GM18858 (cell line): ENCODE measurements at regions not wholly inside any gene's neighbourhood (a gene's known extent, or its start where the extent isn't known, plus 50 kb on each side); places are given as distances from the start of the nearest gene placed in this dataset.
"Not testable (repeated sequence)": the region's sequence is repeated elsewhere in the genome, so short reads cannot be mapped to it uniquely, and the experiment has no call there.

Experiments used
- ATAC-seq: cut with Tn5 transposase; IDR thresholded peaks from one replicate; pipeline ENCODE4 v1.9.1; 2021; ENCODE audit not compliant: unreplicated experiment

GRCh38 chr14:28635387-28635786 lies 131.2 kb upstream of the FOXG1 start:
- no peak for ATAC-seq

DNA sequence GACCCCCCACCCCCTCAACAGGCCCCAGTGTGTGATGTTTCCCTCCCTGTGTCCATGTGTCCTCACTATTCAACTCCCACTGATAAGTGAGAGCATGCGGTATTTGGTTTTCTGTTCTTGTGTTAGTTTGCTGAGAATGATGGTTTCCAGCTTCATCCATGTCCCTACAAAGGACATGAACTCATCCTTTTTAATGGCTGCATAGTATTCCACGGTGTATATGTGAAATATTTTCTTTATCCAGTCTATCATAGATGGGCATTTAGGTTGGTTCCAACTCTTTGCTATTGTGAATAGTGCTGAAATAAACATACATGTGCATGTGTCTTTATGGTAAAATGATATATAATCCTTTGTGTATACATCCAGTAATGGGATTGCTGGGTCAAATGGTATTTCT lies 130.8 kb upstream of the FOXG1 start:
- ATAC-seq: not testable (repeated sequence)

DNA sequence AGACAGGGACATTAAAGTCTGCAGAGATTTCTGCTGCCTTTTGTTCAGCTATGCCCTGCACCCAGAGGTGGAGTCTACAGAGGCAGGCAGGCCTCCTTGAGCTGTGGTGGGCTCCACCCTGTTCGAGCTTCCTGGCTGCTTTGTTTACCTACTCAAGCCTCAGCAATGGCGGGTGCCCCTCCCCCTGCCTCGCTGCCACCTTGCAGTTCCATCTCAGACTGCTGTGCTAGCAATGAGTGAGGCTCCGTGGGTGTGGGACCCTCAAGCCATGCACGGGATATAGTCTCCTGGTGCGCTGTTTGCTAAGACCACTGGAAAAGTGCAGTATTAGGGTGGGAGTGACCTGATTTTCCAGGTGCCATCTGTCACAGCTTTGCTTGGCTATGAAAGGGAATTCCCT lies 125.4 kb upstream of the FOXG1 start:
- ATAC-seq: not testable (repeated sequence)

DNA sequence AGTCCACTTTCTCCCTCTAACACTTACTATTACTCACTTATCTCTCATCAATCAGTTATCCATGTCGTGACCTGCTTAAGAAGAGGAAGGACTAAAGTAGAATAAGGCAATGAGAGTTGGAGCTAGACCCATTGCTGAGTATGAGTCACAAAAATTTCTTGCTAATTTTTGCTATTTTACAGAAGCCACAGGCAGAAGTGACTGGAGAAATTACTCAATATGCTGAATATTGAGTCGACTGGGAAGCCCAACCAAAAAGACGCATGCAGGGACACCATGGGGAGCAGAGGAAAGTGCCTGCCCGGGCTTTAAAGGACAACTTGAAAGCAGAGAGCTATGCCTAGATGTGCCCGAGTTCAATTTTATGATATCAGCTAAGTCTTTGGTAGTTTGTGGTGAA lies 115.4 kb upstream of the FOXG1 start:
- no peak for ATAC-seq

- ATAC-seq: no peak
Observed at GRCh38 chr14:28652782-28653181, 113.8 kb upstream of the FOXG1 start.

GRCh38 chr14:28653521-28653920 lies 113.1 kb upstream of the FOXG1 start:
- ATAC-seq: no peak

- no peak for ATAC-seq
Observed at GRCh38 chr14:28656704-28657255, 109.8 kb upstream of the FOXG1 start.

DNA sequence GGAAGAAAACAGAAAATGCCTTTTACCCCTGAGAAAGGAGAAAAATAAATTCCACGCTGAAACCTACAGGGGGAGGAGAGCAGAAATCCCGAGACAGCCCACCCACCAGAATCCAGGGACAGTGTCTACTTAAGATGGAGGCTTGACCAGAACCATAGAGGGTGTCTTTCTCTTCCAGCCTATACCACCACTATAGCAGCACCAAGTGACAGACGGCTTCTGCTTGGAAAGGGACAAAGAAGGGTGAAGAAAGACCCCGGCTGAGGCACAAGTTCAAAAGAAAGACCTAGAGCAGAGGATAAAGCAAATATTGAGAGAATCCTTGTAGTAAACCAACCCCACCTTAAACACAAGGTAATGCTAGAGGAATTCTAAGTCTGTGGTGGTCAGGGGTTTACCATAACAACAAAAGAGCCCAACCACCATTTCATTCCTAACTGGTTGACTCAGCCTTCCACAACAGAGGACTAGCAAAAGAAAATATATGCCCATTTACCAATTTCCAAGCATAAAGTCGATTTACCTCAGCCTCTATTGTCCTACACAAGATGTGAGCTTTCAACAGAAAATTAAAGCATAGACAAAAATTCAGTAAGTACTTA lies 105.3 kb upstream of the FOXG1 start:
- ATAC-seq: no peak

- no peak for ATAC-seq
Observed at GRCh38 chr14:28666961-28667360, 99.6 kb upstream of the FOXG1 start.

DNA sequence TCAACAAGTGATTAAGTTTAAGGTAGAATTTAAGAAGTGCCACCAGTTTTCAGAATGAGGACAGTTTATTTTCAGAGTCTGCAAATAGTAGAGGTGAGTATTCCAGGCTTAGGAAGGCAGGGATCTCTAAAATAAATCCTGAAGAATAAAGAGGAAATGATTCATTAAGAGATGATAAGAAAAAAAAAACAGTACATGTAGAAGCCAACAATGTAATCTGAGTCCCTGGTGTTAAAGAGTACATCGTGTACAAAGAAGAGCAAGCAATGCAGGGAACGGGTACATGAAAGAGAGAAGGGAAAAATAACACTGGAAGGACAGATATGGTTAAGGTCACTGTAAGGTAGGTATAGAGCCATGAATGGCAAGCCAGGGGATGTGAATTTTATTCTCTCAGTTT lies 95.2 kb upstream of the FOXG1 start:
- ATAC-seq: no peak

DNA sequence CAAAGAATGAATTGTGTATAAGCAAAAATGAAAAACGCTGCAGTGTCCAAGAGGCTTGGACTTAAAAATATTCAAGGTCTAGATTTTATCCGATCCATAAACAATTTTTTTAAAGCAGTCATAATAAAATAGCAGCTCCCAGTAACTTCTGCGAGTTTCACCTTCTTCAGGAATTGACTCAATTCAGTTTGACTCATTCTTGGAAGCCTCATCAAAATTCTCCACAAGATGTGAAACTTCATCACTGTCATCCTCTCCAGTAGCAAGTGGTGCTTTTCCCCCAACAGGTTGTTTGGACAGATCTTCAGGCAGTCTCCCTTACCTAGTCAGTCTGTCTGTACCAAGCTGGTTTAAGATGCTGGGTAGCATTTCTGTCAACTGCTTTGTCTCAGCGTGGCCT lies 93.5 kb upstream of the FOXG1 start:
- ATAC-seq: no peak

DNA sequence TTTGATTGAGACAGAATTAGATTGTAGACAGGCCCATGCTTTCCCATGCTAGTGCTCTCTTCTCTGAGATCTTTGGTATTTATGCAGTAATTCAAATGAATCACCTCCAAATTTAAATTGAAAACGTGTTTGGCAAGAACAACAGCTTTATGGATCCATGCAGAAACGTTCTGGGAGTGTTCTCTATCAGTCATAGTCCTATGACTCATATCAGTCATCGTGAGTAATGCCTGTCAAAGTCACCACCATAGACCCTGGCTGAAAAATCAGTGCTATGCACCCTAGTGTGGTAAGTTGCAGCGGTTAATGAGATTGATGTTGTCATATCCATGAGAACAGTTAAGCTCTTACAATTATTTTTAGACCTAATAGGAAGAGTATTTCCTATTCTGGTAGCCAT lies 90.1 kb upstream of the FOXG1 start:
- ATAC-seq: no peak

GRCh38 chr14:28677381-28677780 lies 89.2 kb upstream of the FOXG1 start:
- ATAC-seq: no peak

- no peak for ATAC-seq
Observed at GRCh38 chr14:28678887-28679286, 87.7 kb upstream of the FOXG1 start.

DNA sequence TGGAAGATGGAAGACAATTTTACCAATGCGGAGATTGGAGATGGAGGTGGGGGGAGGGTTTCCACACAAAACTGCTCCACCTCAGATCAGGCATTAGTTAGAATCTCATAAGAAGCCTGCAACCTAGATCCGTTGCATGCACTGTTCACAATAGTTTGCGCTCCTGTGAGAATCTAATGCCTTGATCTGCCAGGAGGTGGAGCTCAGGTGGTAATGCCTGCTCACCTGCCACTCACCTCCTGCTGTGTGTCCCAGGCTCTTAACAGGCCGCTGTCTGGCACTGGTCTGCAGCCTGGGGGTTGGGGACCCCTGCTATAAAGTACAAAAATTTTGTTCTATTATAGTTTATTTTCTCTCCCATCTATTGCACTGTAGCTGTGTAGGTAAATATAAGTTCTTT lies 84.9 kb upstream of the FOXG1 start:
- ATAC-seq: no peak

- ATAC-seq: no peak
Observed at GRCh38 chr14:28690029-28690692, 76.4 kb upstream of the FOXG1 start.

DNA sequence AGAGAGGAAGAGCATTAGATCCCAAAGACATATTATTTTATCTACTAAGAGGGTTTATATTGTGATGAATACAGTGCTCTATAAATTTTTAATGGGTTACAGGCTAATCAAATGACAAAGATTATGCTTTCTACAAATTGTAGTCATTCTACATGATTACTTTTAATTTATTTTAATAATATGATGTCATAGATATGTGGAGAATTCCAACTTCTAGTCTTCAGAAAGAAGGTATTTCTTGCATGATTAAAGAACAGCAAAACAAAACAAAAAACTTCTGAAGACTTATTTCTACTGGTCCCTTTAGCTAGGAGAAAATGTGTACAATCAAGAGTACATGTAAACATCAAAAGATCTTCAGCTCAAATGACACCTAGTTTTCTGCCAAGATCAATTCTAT lies 71.5 kb upstream of the FOXG1 start:
- no peak for ATAC-seq

- no peak for ATAC-seq
Observed at GRCh38 chr14:28701733-28702132, 64.9 kb upstream of the FOXG1 start.

- ATAC-seq: no peak
Observed at GRCh38 chr14:28703482-28703881, 63.1 kb upstream of the FOXG1 start.

- ATAC-seq: no peak
Observed at GRCh38 chr14:28704153-28704552, 62.4 kb upstream of the FOXG1 start.

DNA sequence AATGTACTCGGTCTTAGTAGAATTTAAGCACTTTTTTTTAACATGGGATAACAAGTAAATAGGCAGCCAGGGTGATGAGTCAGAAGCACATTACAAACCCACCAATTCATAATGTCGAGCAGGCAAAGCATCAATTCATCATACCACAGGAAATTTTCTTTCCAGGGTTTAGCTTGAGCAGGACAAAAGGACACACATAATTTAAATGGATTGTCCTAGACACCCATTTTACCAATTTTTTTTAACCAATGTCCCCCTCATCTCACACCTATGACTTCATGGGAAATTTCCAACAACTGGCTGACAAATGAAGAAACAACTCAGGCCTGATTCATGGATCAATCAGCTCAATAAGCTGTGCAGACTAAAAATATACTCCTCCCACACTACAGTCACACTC lies 58.8 kb upstream of the FOXG1 start:
- ATAC-seq: no peak

DNA sequence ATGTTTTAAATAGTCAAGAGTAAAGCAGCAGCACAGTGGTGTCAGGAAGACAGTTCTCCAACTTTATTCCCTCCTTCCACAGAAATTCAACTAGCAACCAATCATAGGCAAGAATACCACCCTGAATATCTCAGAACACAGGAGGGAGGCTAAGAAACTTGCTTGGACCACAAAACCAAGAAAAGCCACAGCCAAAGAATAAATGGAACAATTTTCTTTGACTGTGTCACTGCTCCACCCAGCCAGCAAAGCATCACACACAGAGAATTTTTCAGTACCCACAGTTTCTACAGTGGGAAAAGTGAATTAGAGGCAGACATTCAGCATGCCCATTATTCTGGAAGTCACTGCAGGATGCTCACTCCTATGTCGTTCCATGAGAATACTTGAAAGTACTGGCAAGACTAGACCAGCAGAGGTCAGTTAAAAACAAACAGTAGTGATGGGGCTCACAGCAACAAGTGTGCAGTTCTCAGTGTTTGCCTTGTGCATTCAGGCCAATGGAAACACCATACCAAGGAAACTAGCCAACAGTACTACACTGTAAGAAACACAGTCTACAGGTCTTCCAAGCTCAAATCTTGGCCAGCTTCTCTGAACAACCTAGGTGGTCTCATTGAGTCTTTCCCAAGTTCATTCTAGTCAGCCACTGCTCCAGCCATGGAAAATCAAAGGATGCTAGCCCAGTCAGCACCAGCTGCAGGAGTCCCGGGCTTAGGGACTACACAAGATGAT lies 56.8 kb upstream of the FOXG1 start:
- ATAC-seq: no peak
